HEK293T (cell line): ENCODE measurements at regions not wholly inside any gene's neighbourhood (a gene's known extent, or its start where the extent isn't known, plus 50 kb on each side); places are given as distances from the start of the nearest gene placed in this dataset.

ENCODE experiments used
- CTCF ChIA-PET: fragments of 350-600 bp; formaldehyde crosslinking; extraction: SDS; loops from one replicate; lab custom pipeline; 2021; ENCODE audit warnings: antibody characterized with exemption, inconsistent platforms; lab: Yijun Ruan, JAX
- POLR2A ChIA-PET: fragments of 350-600 bp; formaldehyde crosslinking; extraction: SDS; loops from one replicate; lab custom pipeline; 2020; ENCODE audit warnings: antibody characterized with exemption, inconsistent platforms; lab: Yijun Ruan, JAX
- DNase-seq: peaks from one replicate; pipeline ENCODE4 v3.0.0; 2012; ENCODE audit warnings: mixed read lengths; ENCODE audit errors: extremely low spot score
- ARNT ChIP-seq: fragments of 450-650 bp; IDR thresholded peaks from 2 replicates; pipeline ENCODE4 v1.6.1; 2017; ENCODE audit warnings: mild to moderate bottlenecking
- BHLHE40 ChIP-seq: fragments of 450-650 bp; IDR thresholded peaks from 2 replicates; pipeline ENCODE4 v1.6.1; 2016; ENCODE audit warnings: mild to moderate bottlenecking, moderate library complexity, borderline replicate concordance
- CTBP1 ChIP-seq: fragments of 450-650 bp; IDR thresholded peaks from 2 replicates; pipeline ENCODE4 v1.6.1; 2016; ENCODE audit warnings: borderline replicate concordance
- ELF4 ChIP-seq: fragments of 450-650 bp; IDR thresholded peaks from 2 replicates; pipeline ENCODE4 v1.6.1; 2017; ENCODE audit warnings: antibody characterized with exemption
- FOXA1 ChIP-seq: fragments of 450-650 bp; IDR thresholded peaks from 2 replicates; pipeline ENCODE4 v1.6.1; 2016; ENCODE audit warnings: mild to moderate bottlenecking
- FOXK2 ChIP-seq: fragments of 450-650 bp; IDR thresholded peaks from 2 replicates; pipeline ENCODE4 v1.6.1; 2016; ENCODE audit warnings: mild to moderate bottlenecking
- FOXM1 ChIP-seq: fragments of 450-650 bp; IDR thresholded peaks from 2 replicates; pipeline ENCODE4 v1.6.1; 2017; ENCODE audit warnings: mild to moderate bottlenecking, borderline replicate concordance
- HDGF ChIP-seq: fragments of 450-650 bp; IDR thresholded peaks from 2 replicates; pipeline ENCODE4 v1.6.1; 2017; ENCODE audit warnings: antibody characterized with exemption, borderline replicate concordance
- L3MBTL2 ChIP-seq: fragments of 450-650 bp; conservative IDR thresholded peaks from 2 replicates; pipeline ENCODE4 v1.6.1; 2016; ENCODE audit warnings: mild to moderate bottlenecking
- LEF1 ChIP-seq: fragments of 450-650 bp; IDR thresholded peaks from 2 replicates; pipeline ENCODE4 v1.6.1; 2017; ENCODE audit warnings: mild to moderate bottlenecking, borderline replicate concordance
- NFRKB ChIP-seq: fragments of 450-650 bp; IDR thresholded peaks from 2 replicates; pipeline ENCODE4 v1.6.1; 2016; ENCODE audit warnings: mild to moderate bottlenecking, moderate library complexity
- PKNOX1 ChIP-seq: fragments of 450-650 bp; IDR thresholded peaks from 2 replicates; pipeline ENCODE4 v1.6.1; 2016
- SP1 ChIP-seq: fragments of 450-650 bp; IDR thresholded peaks from 2 replicates; pipeline ENCODE4 v1.6.1; 2017
- SUZ12 ChIP-seq: fragments of 450-650 bp; IDR thresholded peaks from 2 replicates; pipeline ENCODE4 v1.6.1; 2016; ENCODE audit warnings: mild to moderate bottlenecking
- TARDBP ChIP-seq: fragments of 450-650 bp; IDR thresholded peaks from 2 replicates; pipeline ENCODE4 v1.6.1; 2016
- ZNF384 ChIP-seq: fragments of 450-650 bp; IDR thresholded peaks from 2 replicates; pipeline ENCODE4 v1.6.1; 2016

DNA sequence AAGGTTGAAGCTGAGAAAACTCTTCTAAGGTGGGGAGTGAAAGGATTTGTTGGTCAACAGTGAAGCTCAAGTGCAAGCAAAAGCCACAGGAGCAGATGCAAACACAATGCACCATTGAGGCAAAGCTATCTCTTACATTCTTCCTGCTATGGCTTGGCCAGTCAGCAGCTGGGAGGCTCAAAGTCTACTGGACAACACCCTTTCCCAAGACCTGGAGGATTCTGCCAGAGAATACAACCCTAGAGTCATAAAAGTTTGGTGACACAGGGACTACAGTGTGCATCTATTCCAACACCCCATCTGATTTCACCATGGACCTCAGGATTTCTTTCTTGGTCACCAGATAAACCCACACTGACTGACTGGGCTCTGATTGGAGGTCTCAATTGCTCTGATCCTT is 342.0 kb downstream of the HRH4 start:
- no peak for DNase-seq
- TF ChIP-seq PKNOX1, result no peak
- TF ChIP-seq HDGF, result no peak
- no peak for TF ChIP-seq FOXA1
- no peak for TF ChIP-seq FOXM1
- no peak for TF ChIP-seq CTBP1
- no peak for TF ChIP-seq ZNF384
- no peak for TF ChIP-seq ELF4
- TF ChIP-seq SUZ12, result no peak
- no peak for TF ChIP-seq LEF1
- no peak for TF ChIP-seq SP1
- no peak for TF ChIP-seq ARNT
- TF ChIP-seq TARDBP, result no peak
- TF ChIP-seq FOXK2, result no peak
- POLR2A ChIA-PET, result no interaction called here
- CTCF ChIA-PET, result no interaction called here

- POLR2A ChIA-PET, result no interaction called here
- no peak for DNase-seq
- CTCF ChIA-PET, result no interaction called here
- no peak for TF ChIP-seq PKNOX1
- no peak for TF ChIP-seq ARNT
- TF ChIP-seq LEF1, result no peak
- TF ChIP-seq FOXA1, result no peak
- no peak for TF ChIP-seq ELF4
- TF ChIP-seq TARDBP, result no peak
- TF ChIP-seq L3MBTL2, result no peak
- TF ChIP-seq FOXM1, result no peak
- no peak for TF ChIP-seq FOXK2
- TF ChIP-seq HDGF, result no peak
Observed at GRCh38 chr18:24805156-24805555, 344.7 kb downstream of the HRH4 start.

DNA sequence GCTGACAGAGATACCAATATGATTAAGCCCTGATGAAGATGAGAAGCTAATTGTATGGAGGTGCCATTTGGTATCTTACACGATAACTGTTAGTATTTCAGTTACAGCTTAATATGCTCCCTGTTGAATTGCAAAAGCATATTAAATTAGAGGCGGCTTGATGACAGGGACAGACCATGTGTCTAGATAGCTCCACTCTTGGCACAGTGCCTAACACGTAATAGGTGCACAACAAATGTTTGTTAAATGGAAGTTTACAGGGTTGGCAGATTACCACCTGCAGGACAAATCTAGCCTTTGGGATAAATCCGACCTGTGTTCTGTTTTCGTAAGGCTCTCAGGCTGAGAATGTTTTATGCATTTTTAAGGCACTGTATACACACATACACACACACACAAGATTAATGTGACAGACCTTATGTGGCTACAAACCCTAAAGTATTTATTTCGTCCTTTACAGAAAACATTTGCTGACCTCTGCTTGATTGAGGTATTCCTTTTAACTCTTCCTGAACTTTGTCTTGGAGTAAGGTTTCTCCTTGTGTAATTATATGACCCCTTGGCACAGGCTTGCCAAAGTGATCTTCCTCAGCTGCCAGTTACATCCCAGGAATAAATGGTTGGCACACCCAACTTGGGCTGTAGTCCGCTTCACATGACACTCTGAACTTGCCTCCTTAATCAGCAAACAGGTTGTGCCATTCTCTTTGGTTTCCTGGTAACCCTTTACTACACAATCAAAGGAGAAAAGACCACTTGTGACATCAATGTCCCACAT is 348.9 kb downstream of the HRH4 start:
- CTCF ChIA-PET, result interaction anchor here (0.5 to 0.8 kb wide), 2 partner anchors 82 to 84 kb away, joined by 3 to 4 read pairs; no protein-coding TSS in a partner anchor
- POLR2A ChIA-PET, result no interaction called here
- no peak for TF ChIP-seq NFRKB
- TF ChIP-seq TARDBP, result no peak
- TF ChIP-seq L3MBTL2, result no peak
- TF ChIP-seq ELF4, result no peak
- no peak for TF ChIP-seq HDGF
- TF ChIP-seq FOXK2, result no peak
- no peak for TF ChIP-seq ZNF384
- TF ChIP-seq PKNOX1, result no peak
- no peak for TF ChIP-seq ARNT
- no peak for DNase-seq

- POLR2A ChIA-PET, result no interaction called here
- CTCF ChIA-PET, result no interaction called here
- no peak for TF ChIP-seq FOXA1
- TF ChIP-seq BHLHE40, result no peak
- TF ChIP-seq TARDBP, result no peak
- TF ChIP-seq CTBP1, result no peak
- no peak for TF ChIP-seq PKNOX1
- TF ChIP-seq NFRKB, result no peak
- no peak for TF ChIP-seq ARNT
- no peak for TF ChIP-seq ELF4
- DNase-seq, result no peak
Observed at GRCh38 chr18:24810561-24811305, 350.3 kb downstream of the HRH4 start.

DNA sequence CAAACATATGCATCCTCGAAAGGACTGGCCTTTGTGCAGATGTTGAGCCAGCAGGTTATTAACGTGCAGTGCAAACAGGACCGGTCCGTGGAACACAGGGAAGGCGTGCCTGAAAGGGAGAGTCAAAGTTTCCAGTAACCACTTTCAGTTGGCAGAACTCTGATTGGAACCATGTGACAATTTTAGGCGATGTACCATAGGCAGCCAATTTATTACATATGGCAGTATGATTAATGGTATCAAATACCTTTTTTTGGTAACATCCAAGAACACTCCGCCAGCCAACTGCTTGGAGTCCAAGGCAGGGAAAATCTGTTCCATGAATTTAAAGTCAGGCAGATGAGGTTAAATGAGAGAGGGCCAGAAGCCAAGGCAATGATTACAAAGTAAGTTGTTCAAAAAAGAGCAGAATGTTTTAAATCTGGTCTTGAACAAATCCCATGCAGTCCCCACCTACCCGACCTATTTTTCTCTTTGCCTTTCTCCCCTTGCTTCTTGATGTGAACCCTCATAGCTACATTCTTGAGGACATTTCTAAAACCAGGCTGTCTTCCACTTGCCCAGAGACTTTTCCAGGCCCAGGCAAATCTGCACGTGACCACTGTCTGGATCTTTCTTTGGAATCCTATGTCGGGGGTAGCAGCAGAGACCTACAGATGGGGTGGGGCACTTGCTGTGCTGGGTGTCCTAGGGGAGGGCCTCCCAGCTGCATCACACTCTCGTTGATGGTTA is 351.7 kb downstream of the HRH4 start:
- no peak for TF ChIP-seq PKNOX1
- no peak for TF ChIP-seq LEF1
- TF ChIP-seq BHLHE40, result no peak
- TF ChIP-seq SUZ12, result no peak
- no peak for TF ChIP-seq ELF4
- no peak for TF ChIP-seq ARNT
- TF ChIP-seq FOXM1, result no peak
- TF ChIP-seq TARDBP, result no peak
- TF ChIP-seq CTBP1, result no peak
- TF ChIP-seq NFRKB, result no peak
- no peak for TF ChIP-seq HDGF
- TF ChIP-seq SP1, result no peak
- no peak for TF ChIP-seq FOXK2
- TF ChIP-seq L3MBTL2, result no peak
- TF ChIP-seq ZNF384, result no peak
- POLR2A ChIA-PET, result no interaction called here
- CTCF ChIA-PET, result interaction anchor here (0.6 kb wide), 1 partner anchor 287 kb away, joined by 3 read pairs; no protein-coding TSS in a partner anchor
- no peak for DNase-seq
